ENCODE measurements at regions not wholly inside any gene's neighbourhood (a gene's known extent, or its start where the extent isn't known, plus 50 kb on each side); places are given as distances from the start of the nearest gene placed in this dataset.

- H3K4me3 ChIP-seq: no peak overlapping the region
- no peaks in the 10 kb centered on the region for H3K9me3 ChIP-seq (replicated peaks in 1 of 3)
- TF ChIP-seq, protein P1, sequence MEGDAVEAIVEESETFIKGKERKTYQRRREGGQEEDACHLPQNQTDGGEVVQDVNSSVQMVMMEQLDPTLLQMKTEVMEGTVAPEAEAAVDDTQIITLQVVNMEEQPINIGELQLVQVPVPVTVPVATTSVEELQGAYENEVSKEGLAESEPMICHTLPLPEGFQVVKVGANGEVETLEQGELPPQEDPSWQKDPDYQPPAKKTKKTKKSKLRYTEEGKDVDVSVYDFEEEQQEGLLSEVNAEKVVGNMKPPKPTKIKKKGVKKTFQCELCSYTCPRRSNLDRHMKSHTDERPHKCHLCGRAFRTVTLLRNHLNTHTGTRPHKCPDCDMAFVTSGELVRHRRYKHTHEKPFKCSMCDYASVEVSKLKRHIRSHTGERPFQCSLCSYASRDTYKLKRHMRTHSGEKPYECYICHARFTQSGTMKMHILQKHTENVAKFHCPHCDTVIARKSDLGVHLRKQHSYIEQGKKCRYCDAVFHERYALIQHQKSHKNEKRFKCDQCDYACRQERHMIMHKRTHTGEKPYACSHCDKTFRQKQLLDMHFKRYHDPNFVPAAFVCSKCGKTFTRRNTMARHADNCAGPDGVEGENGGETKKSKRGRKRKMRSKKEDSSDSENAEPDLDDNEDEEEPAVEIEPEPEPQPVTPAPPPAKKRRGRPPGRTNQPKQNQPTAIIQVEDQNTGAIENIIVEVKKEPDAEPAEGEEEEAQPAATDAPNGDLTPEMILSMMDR (IDR thresholded peaks at IDR 0.05): no peak
- TF ChIP-seq POLR2A (IDR thresholded peaks at IDR 0.05): no peak
- WGBS, 4 donors: 43 to 96% (median 74%) methylated on average over 1 to 3 of the region's 3 CpGs
- no peaks in the 10 kb centered on the region for H3K27me3 ChIP-seq
- no peaks in the 10 kb centered on the region for H3K4me1 ChIP-seq (replicated peaks in 1 of 2)
- intact Hi-C loops (cut with DNase I): no loop called here
- no peak for DNase-seq
- peak overlapping the region in 1 of 5 donors; percentile 25 for H3K27ac ChIP-seq
- no peaks in the 10 kb centered on the region for H3K36me3 ChIP-seq (replicated peaks in 1 of 2)
Observed at GRCh38 chr17:33469421-33469820, 176.3 kb upstream of the ASIC2 start.

- Histone ChIP-seq H3K4me1 (replicated peaks in 1 of 2) (no peaks in the 10 kb centered on the region), H3K27ac (peak overlapping the region in 1 of 5 donors; percentile 25), H3K36me3 (replicated peaks in 1 of 2) (no peaks in the 10 kb centered on the region), H3K27me3 (no peaks in the 10 kb centered on the region), H3K9me3 (replicated peaks in 1 of 3) (no peaks in the 10 kb centered on the region), H3K4me3 (no peak overlapping the region)
- DNase-seq: peak in 6 of 7 donors; percentile 33 to 73 (median 38)
- WGBS, 4 donors: 65 to 71% (median 67%) methylated on average over 2 of the region's 2 CpGs
- no peak for TF ChIP-seq POLR2A (IDR thresholded peaks at IDR 0.05)
- TF ChIP-seq, protein P1 (IDR thresholded peaks at IDR 0.05): no peak
- intact Hi-C loops (cut with DNase I): no loop called here
Observed at GRCh38 chr17:33469911-33470310, 176.8 kb upstream of the ASIC2 start.

DNA sequence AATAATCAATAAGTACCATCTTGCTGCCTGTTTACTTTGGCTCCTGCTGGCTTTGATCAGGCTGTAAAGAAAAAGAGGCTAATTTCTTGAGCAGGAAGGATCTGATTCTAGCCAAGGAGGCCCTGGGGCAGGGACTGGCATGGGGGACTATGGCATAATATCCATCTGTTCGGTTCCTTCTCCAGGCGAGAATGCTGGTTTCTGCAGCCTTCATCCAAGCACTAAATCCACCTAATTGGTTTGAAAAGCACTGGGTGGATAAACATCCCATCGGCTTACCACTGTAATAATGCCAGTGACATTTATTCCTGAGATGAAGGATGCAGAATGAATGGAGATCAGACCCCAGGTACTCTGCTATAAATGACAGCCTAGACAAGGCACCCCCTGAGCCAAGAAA, 180.0 kb upstream of the ASIC2 start:
- Histone ChIP-seq H3K9me3 (replicated peaks in 1 of 3) (no peaks in the 10 kb centered on the region), H3K4me1 (replicated peaks in 1 of 2) (no peaks in the 10 kb centered on the region), H3K27me3 (no peaks in the 10 kb centered on the region), H3K4me3 (no peak overlapping the region), H3K27ac (no peak overlapping the region), H3K36me3 (replicated peaks in 1 of 2) (no peaks in the 10 kb centered on the region)
- TF ChIP-seq, protein P1 (IDR thresholded peaks at IDR 0.05): no peak
- TF ChIP-seq POLR2A (IDR thresholded peaks at IDR 0.05): no peak
- WGBS, 4 donors: 58 to 89% (median 69%) methylated on average over 2 to 3 of the region's 3 CpGs
- intact Hi-C loops (cut with DNase I): no loop called here
- DNase-seq: no peak

GRCh38 chr17:33474789-33475188, 181.7 kb upstream of the ASIC2 start:
- TF ChIP-seq POLR2A (IDR thresholded peaks at IDR 0.05): no peak
- no peak overlapping the region for H3K4me3 ChIP-seq
- WGBS, 4 donors: 78 to 84% (median 82%) methylated on average over 5 of the region's 5 CpGs
- H3K9me3 ChIP-seq (replicated peaks in 1 of 3): no peaks in the 10 kb centered on the region
- no peaks in the 10 kb centered on the region for H3K36me3 ChIP-seq (replicated peaks in 1 of 2)
- H3K27ac ChIP-seq: no peak overlapping the region
- H3K27me3 ChIP-seq: no peaks in the 10 kb centered on the region
- no peak for DNase-seq
- H3K4me1 ChIP-seq (replicated peaks in 1 of 2): no peaks in the 10 kb centered on the region
- intact Hi-C loops (cut with DNase I): no loop called here

DNA sequence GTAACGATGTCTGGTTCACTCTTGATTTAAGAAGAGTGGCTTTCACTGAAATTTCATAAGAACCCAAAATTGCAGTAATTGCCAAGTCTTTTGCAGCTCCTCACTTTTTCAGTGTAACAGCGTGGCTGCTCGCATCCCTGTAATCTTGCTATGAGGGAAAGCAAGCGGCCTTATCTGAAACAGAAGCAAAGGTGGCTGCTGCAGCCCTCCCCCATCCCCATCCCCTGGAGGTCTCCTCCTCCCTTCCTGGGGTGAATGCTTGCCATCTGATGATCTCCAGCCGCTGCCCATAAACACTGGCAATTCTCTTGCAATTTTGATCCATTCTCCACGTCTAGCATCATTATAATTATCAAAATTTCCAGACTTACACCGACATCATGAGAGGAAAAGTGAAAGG, 182.5 kb upstream of the ASIC2 start:
- no peaks in the 10 kb centered on the region for H3K27me3 ChIP-seq
- H3K27ac ChIP-seq: no peak overlapping the region
- TF ChIP-seq POLR2A (IDR thresholded peaks at IDR 0.05): no peak
- TF ChIP-seq, protein P1 (IDR thresholded peaks at IDR 0.05): no peak
- intact Hi-C loops (cut with DNase I): no loop called here
- H3K4me3 ChIP-seq: no peak overlapping the region
- 54 to 70% (median 61%) methylated on average over 7 of the region's 7 CpGs for WGBS, 4 donors
- no peak for DNase-seq
- H3K36me3 ChIP-seq (replicated peaks in 1 of 2): no peaks in the 10 kb centered on the region
- H3K4me1 ChIP-seq (replicated peaks in 1 of 2): no peaks in the 10 kb centered on the region
- no peaks in the 10 kb centered on the region for H3K9me3 ChIP-seq (replicated peaks in 1 of 3)
